Hepatocyte (in vitro differentiated cells): ENCODE measurements at regions not wholly inside any gene's neighbourhood (a gene's known extent, or its start where the extent isn't known, plus 50 kb on each side); places are given as distances from the start of the nearest gene placed in this dataset.

Source experiments
- DNase-seq: peaks from one replicate; pipeline ENCODE4 v3.0.0-alpha.2; 2016; ENCODE audit warnings: low spot score
- H2AFZ ChIP-seq: fragments of 200-600 bp; sonication (generic); 2 replicates; pipeline ENCODE4 v1.6.0; 2016; ENCODE audit warnings: antibody characterized with exemption, mild to moderate bottlenecking
- H3K27ac ChIP-seq: fragments of 200-600 bp; sonication (generic); 2 replicates; pipeline ENCODE4 v1.5.1; 2016; ENCODE audit warnings: mild to moderate bottlenecking
- H3K27me3 ChIP-seq: fragments of 200-600 bp; sonication (generic); 2 replicates; pipeline ENCODE4 v1.6.1; 2016
- H3K36me3 ChIP-seq: fragments of 200-600 bp; sonication (generic); replicated peaks from 2 replicates; pipeline ENCODE4 v1.5.1; 2016; ENCODE audit warnings: low read depth; ENCODE audit not compliant: insufficient read depth
- H3K4me1 ChIP-seq: fragments of 200-600 bp; sonication (generic); 2 replicates; pipeline ENCODE4 v1.5.1; 2016; ENCODE audit warnings: mild to moderate bottlenecking, moderate library complexity; ENCODE audit not compliant: insufficient read depth
- H3K4me2 ChIP-seq: fragments of 200-600 bp; sonication (generic); 2 replicates; pipeline ENCODE4 v1.6.0; 2016
- H3K4me3 ChIP-seq: fragments of 200-600 bp; sonication (generic); 2 replicates; pipeline ENCODE4 v1.5.1; 2016; ENCODE audit warnings: mild to moderate bottlenecking
- H3K79me2 ChIP-seq: fragments of 200-600 bp; sonication (generic); 2 replicates; pipeline ENCODE4 v1.6.0; 2017; ENCODE audit warnings: mild to moderate bottlenecking
- H3K9me2 ChIP-seq: fragments of 200-600 bp; sonication (generic); replicated peaks from 2 replicates; pipeline ENCODE4 v1.6.0; 2017; ENCODE audit warnings: mild to moderate bottlenecking; ENCODE audit not compliant: insufficient read depth
- H3K9me3 ChIP-seq: fragments of 200-600 bp; sonication (generic); 2 replicates; pipeline ENCODE4 v1.5.1; 2016; ENCODE audit warnings: low read depth, mild to moderate bottlenecking
- H4K20me1 ChIP-seq: fragments of 200-600 bp; sonication (generic); 2 replicates; pipeline ENCODE4 v1.6.0; 2016; ENCODE audit warnings: mild to moderate bottlenecking; ENCODE audit not compliant: insufficient read depth, poor library complexity, severe bottlenecking
- EZH2 ChIP-seq: fragments of 200-600 bp; sonication (generic); IDR thresholded peaks from 2 replicates; pipeline ENCODE4 v1.6.1; 2016; ENCODE audit warnings: antibody characterized with exemption, mild to moderate bottlenecking, borderline replicate concordance
- EZH2phosphoT487 ChIP-seq: fragments of 200-600 bp; sonication (generic); IDR thresholded peaks from one replicate; pipeline ENCODE4 v1.6.1; 2018; ENCODE audit warnings: antibody characterized with exemption, mild to moderate bottlenecking, low read depth, moderate library complexity; ENCODE audit not compliant: unreplicated experiment, severe bottlenecking
- WGBS: methylation state at CpG from one replicate; pipeline ENCODE4 v1.1.6; 2016; ENCODE audit warnings: low lambda C conversion rate; ENCODE audit errors: missing lambda C conversion rate; 5-methylcytosine and 5-hydroxymethylcytosine counted together
- TF ChIP-seq, protein P1 (sequence below): fragments of 200-600 bp; sonication (generic); IDR thresholded peaks from 2 replicates; pipeline ENCODE4 v1.5.1; 2016; ENCODE audit warnings: antibody characterized with exemption, mild to moderate bottlenecking; ENCODE audit not compliant: poor library complexity

DNA sequence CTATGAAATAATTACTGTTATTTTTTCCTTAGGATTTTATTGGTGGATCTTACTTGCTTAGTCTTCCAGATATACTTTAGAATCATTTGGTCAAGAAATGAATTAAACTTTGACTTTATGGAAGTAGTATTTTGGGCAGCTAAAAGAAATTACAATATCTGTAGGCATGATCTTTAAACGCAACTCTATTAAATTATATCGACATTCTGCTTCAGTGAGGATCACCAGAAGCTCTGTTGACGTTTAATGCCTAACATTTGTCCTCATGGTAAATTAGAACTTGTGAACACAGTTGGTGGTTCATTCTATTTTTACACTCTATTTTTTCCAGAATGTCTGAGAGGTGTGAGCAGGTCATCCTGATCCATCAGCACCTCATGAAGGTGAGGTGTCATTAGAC, 211.6 kb downstream of the TMEM167A start:
- Histone ChIP-seq H3K9me3 (no peaks in the 10 kb centered on the region), H3K27me3 (no peaks in the 10 kb centered on the region), H3K4me1 (no peaks in the 10 kb centered on the region), H3K4me3 (no peak overlapping the region), H3K36me3 (no peaks in the 10 kb centered on the region), H3K9me2 (no peaks in the 10 kb centered on the region), H3K27ac (no peak overlapping the region), H3K79me2 (no peaks in the 10 kb centered on the region), H3K4me2 (no peak overlapping the region), H2AFZ (no peak overlapping the region), H4K20me1 (no peaks in the 10 kb centered on the region)
- DNase-seq, result no peak
- TF ChIP-seq, protein P1, sequence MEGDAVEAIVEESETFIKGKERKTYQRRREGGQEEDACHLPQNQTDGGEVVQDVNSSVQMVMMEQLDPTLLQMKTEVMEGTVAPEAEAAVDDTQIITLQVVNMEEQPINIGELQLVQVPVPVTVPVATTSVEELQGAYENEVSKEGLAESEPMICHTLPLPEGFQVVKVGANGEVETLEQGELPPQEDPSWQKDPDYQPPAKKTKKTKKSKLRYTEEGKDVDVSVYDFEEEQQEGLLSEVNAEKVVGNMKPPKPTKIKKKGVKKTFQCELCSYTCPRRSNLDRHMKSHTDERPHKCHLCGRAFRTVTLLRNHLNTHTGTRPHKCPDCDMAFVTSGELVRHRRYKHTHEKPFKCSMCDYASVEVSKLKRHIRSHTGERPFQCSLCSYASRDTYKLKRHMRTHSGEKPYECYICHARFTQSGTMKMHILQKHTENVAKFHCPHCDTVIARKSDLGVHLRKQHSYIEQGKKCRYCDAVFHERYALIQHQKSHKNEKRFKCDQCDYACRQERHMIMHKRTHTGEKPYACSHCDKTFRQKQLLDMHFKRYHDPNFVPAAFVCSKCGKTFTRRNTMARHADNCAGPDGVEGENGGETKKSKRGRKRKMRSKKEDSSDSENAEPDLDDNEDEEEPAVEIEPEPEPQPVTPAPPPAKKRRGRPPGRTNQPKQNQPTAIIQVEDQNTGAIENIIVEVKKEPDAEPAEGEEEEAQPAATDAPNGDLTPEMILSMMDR, result no peak
- TF ChIP-seq EZH2 (no peak), EZH2phosphoT487 (no peak)
- 93% methylated on average over 3 of the region's 3 CpGs for WGBS

DNA sequence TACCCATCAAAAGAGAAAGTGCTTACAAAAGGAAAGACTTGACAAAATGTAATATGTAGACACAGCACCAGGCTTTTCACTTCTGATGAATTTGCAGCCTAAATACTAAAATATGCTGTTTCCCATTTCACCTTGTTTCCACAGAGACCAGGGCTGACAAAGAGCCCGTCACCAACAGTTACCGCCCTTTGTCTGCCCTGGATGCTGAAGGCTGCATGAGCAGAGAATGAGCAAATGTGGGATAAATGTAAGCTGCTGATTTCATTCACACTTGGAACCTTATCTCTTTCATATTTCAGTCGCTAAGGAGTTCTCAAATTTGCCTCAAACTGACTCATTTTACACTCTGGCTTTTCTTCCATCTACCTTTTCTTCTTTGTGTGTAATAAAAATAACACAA, 213.9 kb downstream of the TMEM167A start:
- H3K4me3 ChIP-seq, result no peak overlapping the region
- H3K4me2 ChIP-seq, result no peak overlapping the region
- H3K4me1 ChIP-seq, result peaks cover 4% of the 10 kb centered on the region
- H3K27ac ChIP-seq, result no peak overlapping the region
- 56% methylated on average over 3 of the region's 3 CpGs for WGBS
- no peaks in the 10 kb centered on the region for H3K9me3 ChIP-seq
- TF ChIP-seq EZH2 (no peak), EZH2phosphoT487 (no peak)
- TF ChIP-seq, protein P1, result no peak
- no peak for DNase-seq
- H3K79me2 ChIP-seq, result no peaks in the 10 kb centered on the region
- no peaks in the 10 kb centered on the region for H3K9me2 ChIP-seq
- H4K20me1 ChIP-seq, result no peaks in the 10 kb centered on the region
- no peak overlapping the region for H2AFZ ChIP-seq
- no peaks in the 10 kb centered on the region for H3K27me3 ChIP-seq
- H3K36me3 ChIP-seq, result no peaks in the 10 kb centered on the region

DNA sequence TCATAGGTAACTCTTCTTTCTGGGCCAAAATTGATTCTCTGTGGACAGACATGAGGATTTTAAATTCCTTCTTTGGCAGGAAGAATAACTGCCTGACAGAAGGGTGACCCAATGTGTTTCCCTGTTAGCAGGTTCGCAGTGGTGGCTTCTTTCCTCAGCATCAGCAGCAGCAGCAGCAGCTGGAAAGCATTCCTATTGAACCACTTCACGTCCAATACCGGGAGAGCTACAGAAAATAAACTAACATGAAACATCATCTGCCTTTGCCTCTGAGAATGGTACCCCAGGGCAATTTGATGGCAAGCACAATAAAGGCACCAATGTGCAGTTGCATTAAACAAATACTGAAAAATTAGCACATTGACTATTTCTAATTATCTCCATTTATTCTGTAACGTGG, 214.5 kb downstream of the TMEM167A start:
- Histone ChIP-seq H3K36me3 (no peaks in the 10 kb centered on the region), H4K20me1 (no peaks in the 10 kb centered on the region), H3K4me1 (peaks cover 4% of the 10 kb centered on the region), H3K9me3 (no peaks in the 10 kb centered on the region), H3K9me2 (no peaks in the 10 kb centered on the region), H3K4me3 (no peak overlapping the region), H3K27ac (no peak overlapping the region), H3K4me2 (no peak overlapping the region), H3K79me2 (no peaks in the 10 kb centered on the region), H2AFZ (no peak overlapping the region), H3K27me3 (no peaks in the 10 kb centered on the region)
- no peak for DNase-seq
- 70% methylated on average over 4 of the region's 4 CpGs for WGBS
- TF ChIP-seq EZH2 (no peak), EZH2phosphoT487 (no peak)

DNA sequence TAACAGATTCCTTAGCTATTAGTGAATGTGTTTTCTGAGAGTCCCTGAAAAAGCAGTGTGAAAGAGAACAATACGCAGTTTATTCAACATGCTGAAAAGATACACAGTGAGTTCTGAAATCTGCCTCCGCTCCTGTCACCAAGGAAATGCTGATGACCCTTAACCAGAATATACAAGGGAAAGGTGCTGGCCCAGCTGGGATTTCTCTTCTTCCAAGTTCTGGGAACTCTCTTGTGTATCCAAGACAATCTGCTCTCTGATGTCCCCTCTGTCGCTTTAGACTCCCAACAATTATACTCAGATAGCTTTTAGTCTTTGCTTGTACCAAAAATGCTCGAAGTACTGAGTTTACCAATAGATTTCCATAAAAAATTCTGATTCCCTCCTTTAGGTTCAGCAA, 214.9 kb downstream of the TMEM167A start:
- Histone ChIP-seq H3K4me1 (peaks cover 4% of the 10 kb centered on the region), H2AFZ (no peak overlapping the region), H3K79me2 (no peaks in the 10 kb centered on the region), H3K4me2 (no peak overlapping the region), H3K9me3 (no peaks in the 10 kb centered on the region), H3K27ac (no peak overlapping the region), H4K20me1 (no peaks in the 10 kb centered on the region), H3K27me3 (no peaks in the 10 kb centered on the region), H3K9me2 (no peaks in the 10 kb centered on the region), H3K4me3 (no peak overlapping the region), H3K36me3 (no peaks in the 10 kb centered on the region)
- DNase-seq, result no peak
- 84% methylated on average over 4 of the region's 4 CpGs for WGBS
- TF ChIP-seq, protein P1, result no peak
- TF ChIP-seq EZH2phosphoT487, result no peak
- no peak for TF ChIP-seq EZH2
